Astrocyte (in vitro differentiated cells and primary cell): ENCODE measurements at regions not wholly inside any gene's neighbourhood (a gene's known extent, or its start where the extent isn't known, plus 50 kb on each side); places are given as distances from the start of the nearest gene placed in this dataset.
"Not testable (repeated sequence)": the region's sequence is repeated elsewhere in the genome, so short reads cannot be mapped to it uniquely, and the experiment has no call there.

Source experiments
- EZH2 ChIP-seq: IDR thresholded peaks from 2 replicates; pipeline ENCODE4 v1.6.1; 2012; ENCODE audit warnings: mild to moderate bottlenecking, low read length, inconsistent platforms; ENCODE audit not compliant: insufficient read depth
- TF ChIP-seq, protein P1 (sequence below): IDR thresholded peaks from 2 replicates; pipeline ENCODE4 v1.5.1; 2011; ENCODE audit warnings: low read depth, mild to moderate bottlenecking, inconsistent platforms, low read length, moderate library complexity; ENCODE audit not compliant: insufficient read depth

- TF ChIP-seq EZH2: not testable (repeated sequence)
- TF ChIP-seq, protein P1, sequence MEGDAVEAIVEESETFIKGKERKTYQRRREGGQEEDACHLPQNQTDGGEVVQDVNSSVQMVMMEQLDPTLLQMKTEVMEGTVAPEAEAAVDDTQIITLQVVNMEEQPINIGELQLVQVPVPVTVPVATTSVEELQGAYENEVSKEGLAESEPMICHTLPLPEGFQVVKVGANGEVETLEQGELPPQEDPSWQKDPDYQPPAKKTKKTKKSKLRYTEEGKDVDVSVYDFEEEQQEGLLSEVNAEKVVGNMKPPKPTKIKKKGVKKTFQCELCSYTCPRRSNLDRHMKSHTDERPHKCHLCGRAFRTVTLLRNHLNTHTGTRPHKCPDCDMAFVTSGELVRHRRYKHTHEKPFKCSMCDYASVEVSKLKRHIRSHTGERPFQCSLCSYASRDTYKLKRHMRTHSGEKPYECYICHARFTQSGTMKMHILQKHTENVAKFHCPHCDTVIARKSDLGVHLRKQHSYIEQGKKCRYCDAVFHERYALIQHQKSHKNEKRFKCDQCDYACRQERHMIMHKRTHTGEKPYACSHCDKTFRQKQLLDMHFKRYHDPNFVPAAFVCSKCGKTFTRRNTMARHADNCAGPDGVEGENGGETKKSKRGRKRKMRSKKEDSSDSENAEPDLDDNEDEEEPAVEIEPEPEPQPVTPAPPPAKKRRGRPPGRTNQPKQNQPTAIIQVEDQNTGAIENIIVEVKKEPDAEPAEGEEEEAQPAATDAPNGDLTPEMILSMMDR: not testable (repeated sequence)
Observed at GRCh38 chr1:149244621-149245020, 141.3 kb upstream of the NBPF9 start.
